ENCODE measurements at regions not wholly inside any gene's neighbourhood (a gene's known extent, or its start where the extent isn't known, plus 50 kb on each side); places are given as distances from the start of the nearest gene placed in this dataset.

DNA sequence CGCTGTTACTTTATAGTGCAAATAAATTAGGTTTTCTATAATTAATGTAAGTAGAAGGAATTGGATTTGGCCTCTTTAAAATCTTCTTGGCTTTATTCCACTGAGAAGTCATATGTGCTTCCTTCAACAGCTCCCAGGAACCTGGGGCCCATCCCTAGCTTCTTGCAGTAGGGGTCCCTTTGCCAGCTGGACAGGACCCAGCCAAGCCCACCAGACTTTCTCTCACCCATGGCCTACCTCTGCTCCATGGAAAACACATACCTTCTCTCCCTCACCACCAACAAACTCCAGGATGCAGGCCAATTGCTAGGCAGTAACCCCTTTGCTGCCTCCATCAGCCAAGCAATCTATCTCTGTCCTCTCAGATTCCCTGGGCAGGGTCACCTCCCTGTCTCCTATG, 84.0 kb downstream of the RSL24D1 start:
- Histone ChIP-seq H3K36me3 (no peaks in the 10 kb centered on the region), H3K4me3 (no peak overlapping the region), H3K4me1 (no peaks in the 10 kb centered on the region), H3K9me3 (no peaks in the 10 kb centered on the region), H3K27me3 (no peaks in the 10 kb centered on the region), H3K27ac (no peak overlapping the region)
- no peak for ATAC-seq
- 15 to 30% methylated on average over 1 of the region's 1 CpG for WGBS, 2 donors (ENCODE audit: low coverage in 1 of 2)
- TF ChIP-seq, protein P1, sequence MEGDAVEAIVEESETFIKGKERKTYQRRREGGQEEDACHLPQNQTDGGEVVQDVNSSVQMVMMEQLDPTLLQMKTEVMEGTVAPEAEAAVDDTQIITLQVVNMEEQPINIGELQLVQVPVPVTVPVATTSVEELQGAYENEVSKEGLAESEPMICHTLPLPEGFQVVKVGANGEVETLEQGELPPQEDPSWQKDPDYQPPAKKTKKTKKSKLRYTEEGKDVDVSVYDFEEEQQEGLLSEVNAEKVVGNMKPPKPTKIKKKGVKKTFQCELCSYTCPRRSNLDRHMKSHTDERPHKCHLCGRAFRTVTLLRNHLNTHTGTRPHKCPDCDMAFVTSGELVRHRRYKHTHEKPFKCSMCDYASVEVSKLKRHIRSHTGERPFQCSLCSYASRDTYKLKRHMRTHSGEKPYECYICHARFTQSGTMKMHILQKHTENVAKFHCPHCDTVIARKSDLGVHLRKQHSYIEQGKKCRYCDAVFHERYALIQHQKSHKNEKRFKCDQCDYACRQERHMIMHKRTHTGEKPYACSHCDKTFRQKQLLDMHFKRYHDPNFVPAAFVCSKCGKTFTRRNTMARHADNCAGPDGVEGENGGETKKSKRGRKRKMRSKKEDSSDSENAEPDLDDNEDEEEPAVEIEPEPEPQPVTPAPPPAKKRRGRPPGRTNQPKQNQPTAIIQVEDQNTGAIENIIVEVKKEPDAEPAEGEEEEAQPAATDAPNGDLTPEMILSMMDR (IDR thresholded peaks at IDR 0.05) = no peak
- TF ChIP-seq POLR2AphosphoS5 (IDR thresholded peaks at IDR 0.05) (no peak), POLR2A (IDR thresholded peaks at IDR 0.05) (no peak), EP300 (IDR thresholded peaks at IDR 0.05) (no peak)

DNA sequence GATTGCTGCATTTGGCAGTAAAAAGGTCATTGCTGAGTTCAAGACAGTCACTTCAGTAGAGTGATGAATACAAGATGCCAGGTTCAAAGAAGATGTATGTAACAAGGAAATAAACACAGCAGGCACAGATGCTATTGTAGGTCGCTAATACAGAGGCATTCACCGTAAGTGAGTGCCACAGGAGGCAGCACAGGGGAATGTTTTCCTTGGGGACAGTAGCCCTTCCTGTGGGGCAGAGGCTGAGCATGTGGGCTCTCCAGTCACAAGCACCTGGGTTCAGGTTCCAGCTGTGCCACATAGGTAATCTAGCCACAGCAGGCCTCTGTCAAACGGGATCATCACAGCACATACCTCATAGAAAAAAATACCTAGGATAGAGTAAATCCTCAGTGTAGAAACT, 86.3 kb downstream of the RSL24D1 start:
- WGBS, 2 donors (ENCODE audit: low coverage in 1 of 2) = 21 to 32% methylated on average over 3 of the region's 3 CpGs
- Histone ChIP-seq H3K9me3 (no peaks in the 10 kb centered on the region), H3K27ac (no peak overlapping the region), H3K27me3 (no peaks in the 10 kb centered on the region), H3K36me3 (no peaks in the 10 kb centered on the region), H3K4me1 (no peaks in the 10 kb centered on the region), H3K4me3 (no peak overlapping the region)
- ATAC-seq = no peak
- TF ChIP-seq, protein P1 (IDR thresholded peaks at IDR 0.05) = no peak
- TF ChIP-seq POLR2AphosphoS5 (IDR thresholded peaks at IDR 0.05) = no peak

DNA sequence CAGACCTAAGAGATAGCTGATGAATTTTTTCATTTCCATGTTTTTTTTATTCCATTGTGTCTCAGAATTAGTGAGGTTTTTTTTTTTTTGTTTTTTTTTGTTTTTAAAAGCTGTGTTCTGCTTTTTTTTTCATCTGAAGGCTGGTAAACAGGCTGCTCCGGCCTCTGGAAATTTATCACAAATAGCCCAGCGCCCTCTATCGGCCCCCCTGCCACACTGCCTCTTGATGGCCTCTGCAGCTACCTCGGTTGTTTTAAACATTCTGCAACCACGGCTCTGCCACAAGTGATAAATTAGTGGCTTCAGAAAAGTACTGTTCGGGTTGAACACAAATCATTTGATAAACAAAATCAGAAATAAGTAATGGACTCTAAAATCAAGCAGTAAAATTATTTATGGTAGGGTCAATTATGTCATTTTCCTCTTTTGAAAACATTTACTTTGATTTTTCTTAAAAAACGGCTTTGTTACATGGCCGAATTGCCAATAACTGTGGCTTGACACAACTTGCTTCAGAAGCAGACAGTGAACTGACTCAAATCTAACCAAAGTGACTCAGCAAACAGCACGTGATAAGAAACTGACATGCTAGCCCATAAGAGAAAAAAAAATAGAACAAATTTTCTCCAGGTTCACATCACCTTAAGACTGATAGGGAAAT, 87.8 kb downstream of the RSL24D1 start:
- Histone ChIP-seq H3K9me3 (no peaks in the 10 kb centered on the region), H3K4me1 (no peaks in the 10 kb centered on the region), H3K27ac (no peak overlapping the region), H3K27me3 (no peaks in the 10 kb centered on the region), H3K36me3 (no peaks in the 10 kb centered on the region), H3K4me3 (no peak overlapping the region)
- TF ChIP-seq POLR2A (IDR thresholded peaks at IDR 0.05) (no peak), EP300 (IDR thresholded peaks at IDR 0.05) (no peak), POLR2AphosphoS5 (IDR thresholded peaks at IDR 0.05) (no peak)
- TF ChIP-seq, protein P1 (IDR thresholded peaks at IDR 0.05) = peak in 3 of 4 experiments; percentile 21 to 49 (median 38)
- WGBS, 2 donors (ENCODE audit: low coverage in 1 of 2) = 13 to 19% methylated on average over 7 to 8 of the region's 9 CpGs
- ATAC-seq = no peak

DNA sequence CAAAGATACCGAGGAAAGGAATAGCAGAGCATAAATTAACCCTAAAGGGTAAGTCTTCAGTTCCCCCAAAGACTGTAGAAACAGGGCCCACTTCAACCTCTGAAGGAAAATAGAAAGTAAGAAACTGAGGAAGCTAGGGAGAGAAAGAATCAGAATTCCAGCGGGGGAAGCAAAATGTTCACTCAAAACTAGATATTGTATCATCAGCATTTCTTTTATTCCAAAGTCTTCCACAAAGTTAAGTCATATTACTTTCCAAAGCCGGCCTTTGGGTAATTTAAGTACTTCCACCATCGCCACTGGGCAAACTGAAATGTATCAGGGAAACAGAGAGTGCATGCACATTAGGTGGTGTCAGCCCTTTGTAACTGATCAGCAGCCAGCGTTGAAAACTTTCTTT, 88.3 kb downstream of the RSL24D1 start:
- H3K27ac ChIP-seq = no peak overlapping the region
- no peaks in the 10 kb centered on the region for H3K27me3 ChIP-seq
- TF ChIP-seq POLR2A (IDR thresholded peaks at IDR 0.05) (no peak), POLR2AphosphoS5 (IDR thresholded peaks at IDR 0.05) (no peak), EP300 (IDR thresholded peaks at IDR 0.05) (no peak)
- TF ChIP-seq, protein P1 (IDR thresholded peaks at IDR 0.05) = no peak
- no peak for ATAC-seq
- no peaks in the 10 kb centered on the region for H3K36me3 ChIP-seq
- no peak overlapping the region for H3K4me3 ChIP-seq
- no peaks in the 10 kb centered on the region for H3K4me1 ChIP-seq
- WGBS, 2 donors (ENCODE audit: low coverage in 1 of 2) = 77 to 84% methylated on average over 4 to 5 of the region's 5 CpGs
- H3K9me3 ChIP-seq = no peaks in the 10 kb centered on the region

DNA sequence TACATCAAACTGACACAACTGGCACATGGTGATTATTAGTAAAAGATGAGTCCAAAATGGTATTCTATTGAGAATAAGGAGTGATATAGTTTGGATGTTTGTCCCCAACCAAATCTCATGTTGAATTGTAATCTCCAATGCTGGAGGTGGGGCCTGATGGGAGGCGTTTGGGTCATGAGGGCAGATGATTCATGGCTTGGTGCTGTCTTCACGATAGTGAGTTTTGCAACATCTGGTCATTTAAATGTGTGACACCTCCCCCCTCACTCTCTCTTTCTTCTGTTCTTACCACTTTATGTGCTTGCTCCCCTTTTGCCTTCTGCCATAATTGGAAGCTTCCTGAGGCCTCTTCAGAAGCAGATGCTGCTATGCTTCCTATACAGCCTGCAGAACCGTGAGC, 90.6 kb downstream of the RSL24D1 start:
- Histone ChIP-seq H3K27me3 (no peaks in the 10 kb centered on the region), H3K36me3 (no peaks in the 10 kb centered on the region), H3K4me3 (no peak overlapping the region), H3K9me3 (no peaks in the 10 kb centered on the region), H3K27ac (no peak overlapping the region), H3K4me1 (no peaks in the 10 kb centered on the region)
- ATAC-seq = no peak
- 61 to 79% methylated on average over 2 to 3 of the region's 3 CpGs for WGBS, 2 donors (ENCODE audit: low coverage in 1 of 2)
- TF ChIP-seq EP300 (IDR thresholded peaks at IDR 0.05) (no peak), POLR2A (IDR thresholded peaks at IDR 0.05) (no peak), POLR2AphosphoS5 (IDR thresholded peaks at IDR 0.05) (no peak)
- TF ChIP-seq, protein P1 (IDR thresholded peaks at IDR 0.05) = no peak

Measured in gastroesophageal sphincter (tissue), 4 donors.